UCSD-AML1 (cell line): ENCODE measurements at regions not wholly inside any gene's neighbourhood (a gene's known extent, or its start where the extent isn't known, plus 50 kb on each side); places are given as distances from the start of the nearest gene placed in this dataset.
"Not testable (repeated sequence)": the region's sequence is repeated elsewhere in the genome, so short reads cannot be mapped to it uniquely, and the experiment has no call there.

Experiments used
- DNase-seq: peaks from one replicate; lab custom pipeline; 2025; ENCODE audit not compliant: unreplicated experiment; lab: John Stamatoyannopoulos, UW

- no peak for DNase-seq
These were observed 273.6 kb upstream of the MDGA2 start for GRCh38 chr14:47949006-47949405.

- no peak for DNase-seq
These were observed 259.9 kb upstream of the MDGA2 start for GRCh38 chr14:47935332-47935731.

- DNase-seq, result no peak
These were observed 253.9 kb upstream of the MDGA2 start for GRCh38 chr14:47929334-47929733.

- no peak for DNase-seq
These were observed 245.7 kb upstream of the MDGA2 start for GRCh38 chr14:47921133-47921532.

GRCh38 chr14:47919997-47920396 lies 244.6 kb upstream of the MDGA2 start:
- DNase-seq, result no peak

GRCh38 chr14:47919334-47919846 lies 244.0 kb upstream of the MDGA2 start:
- no peak for DNase-seq

GRCh38 chr14:47917344-47917954 lies 242.0 kb upstream of the MDGA2 start:
- no peak for DNase-seq

GRCh38 chr14:47901141-47901540 lies 225.7 kb upstream of the MDGA2 start:
- not testable (repeated sequence) for DNase-seq

GRCh38 chr14:47899685-47900084 lies 224.3 kb upstream of the MDGA2 start:
- DNase-seq, result no peak

- DNase-seq, result no peak
These were observed 198.9 kb upstream of the MDGA2 start for GRCh38 chr14:47874350-47874749.

GRCh38 chr14:47872588-47872987 lies 197.2 kb upstream of the MDGA2 start:
- no peak for DNase-seq

- no peak for DNase-seq
These were observed 188.0 kb upstream of the MDGA2 start for GRCh38 chr14:47863441-47863840.

GRCh38 chr14:47857646-47858045 lies 182.2 kb upstream of the MDGA2 start:
- DNase-seq, result no peak

- DNase-seq, result no peak
These were observed 176.9 kb upstream of the MDGA2 start for GRCh38 chr14:47852278-47852677.

GRCh38 chr14:47846008-47846407 lies 170.6 kb upstream of the MDGA2 start:
- no peak for DNase-seq

- no peak for DNase-seq
These were observed 167.8 kb upstream of the MDGA2 start for GRCh38 chr14:47843236-47843635.

- no peak for DNase-seq
These were observed 157.6 kb upstream of the MDGA2 start for GRCh38 chr14:47833011-47833410.

- no peak for DNase-seq
These were observed 151.4 kb upstream of the MDGA2 start for GRCh38 chr14:47826809-47827208.

GRCh38 chr14:47822326-47822725 lies 146.9 kb upstream of the MDGA2 start:
- DNase-seq, result no peak

GRCh38 chr14:47821135-47821534 lies 145.7 kb upstream of the MDGA2 start:
- DNase-seq, result no peak

- DNase-seq, result no peak
These were observed 115.1 kb upstream of the MDGA2 start for GRCh38 chr14:47790477-47790876.

GRCh38 chr14:47785058-47785457 lies 109.7 kb upstream of the MDGA2 start:
- DNase-seq, result no peak

GRCh38 chr14:47778631-47779030 lies 103.2 kb upstream of the MDGA2 start:
- no peak for DNase-seq
